ENCODE measurements at regions not wholly inside any gene's neighbourhood (a gene's known extent, or its start where the extent isn't known, plus 50 kb on each side); places are given as distances from the start of the nearest gene placed in this dataset.
"Not testable (repeated sequence)": the region's sequence is repeated elsewhere in the genome, so short reads cannot be mapped to it uniquely, and the experiment has no call there.

- TF ChIP-seq, protein P1, sequence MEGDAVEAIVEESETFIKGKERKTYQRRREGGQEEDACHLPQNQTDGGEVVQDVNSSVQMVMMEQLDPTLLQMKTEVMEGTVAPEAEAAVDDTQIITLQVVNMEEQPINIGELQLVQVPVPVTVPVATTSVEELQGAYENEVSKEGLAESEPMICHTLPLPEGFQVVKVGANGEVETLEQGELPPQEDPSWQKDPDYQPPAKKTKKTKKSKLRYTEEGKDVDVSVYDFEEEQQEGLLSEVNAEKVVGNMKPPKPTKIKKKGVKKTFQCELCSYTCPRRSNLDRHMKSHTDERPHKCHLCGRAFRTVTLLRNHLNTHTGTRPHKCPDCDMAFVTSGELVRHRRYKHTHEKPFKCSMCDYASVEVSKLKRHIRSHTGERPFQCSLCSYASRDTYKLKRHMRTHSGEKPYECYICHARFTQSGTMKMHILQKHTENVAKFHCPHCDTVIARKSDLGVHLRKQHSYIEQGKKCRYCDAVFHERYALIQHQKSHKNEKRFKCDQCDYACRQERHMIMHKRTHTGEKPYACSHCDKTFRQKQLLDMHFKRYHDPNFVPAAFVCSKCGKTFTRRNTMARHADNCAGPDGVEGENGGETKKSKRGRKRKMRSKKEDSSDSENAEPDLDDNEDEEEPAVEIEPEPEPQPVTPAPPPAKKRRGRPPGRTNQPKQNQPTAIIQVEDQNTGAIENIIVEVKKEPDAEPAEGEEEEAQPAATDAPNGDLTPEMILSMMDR (conservative IDR thresholded peaks at IDR 0.05; ENCODE audit: low read depth, low read length): not testable (repeated sequence)
- TF ChIP-seq POLR2A (IDR thresholded peaks at IDR 0.05; ENCODE audit: low read depth, low read length); ELK1 (IDR thresholded peaks at IDR 0.05; ENCODE audit: borderline replicate concordance, low read depth, low read length); RFX5 (IDR thresholded peaks at IDR 0.05; ENCODE audit: low read depth, low read length); MAFK (IDR thresholded peaks at IDR 0.05; ENCODE audit: low read depth, low read length); SMC3 (IDR thresholded peaks at IDR 0.05; ENCODE audit: low read depth, low read length); FOS (IDR thresholded peaks at IDR 0.05; ENCODE audit: low read depth, low read length): not testable (repeated sequence)
- TF ChIP-seq, protein P2, sequence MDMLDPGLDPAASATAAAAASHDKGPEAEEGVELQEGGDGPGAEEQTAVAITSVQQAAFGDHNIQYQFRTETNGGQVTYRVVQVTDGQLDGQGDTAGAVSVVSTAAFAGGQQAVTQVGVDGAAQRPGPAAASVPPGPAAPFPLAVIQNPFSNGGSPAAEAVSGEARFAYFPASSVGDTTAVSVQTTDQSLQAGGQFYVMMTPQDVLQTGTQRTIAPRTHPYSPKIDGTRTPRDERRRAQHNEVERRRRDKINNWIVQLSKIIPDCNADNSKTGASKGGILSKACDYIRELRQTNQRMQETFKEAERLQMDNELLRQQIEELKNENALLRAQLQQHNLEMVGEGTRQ (IDR thresholded peaks at IDR 0.05; ENCODE audit: low read depth, low read length): not testable (repeated sequence)
Measured at GRCh38 chr3:150228626-150229025, 179.5 kb upstream of the TSC22D2 start.

Data from IMR-90 (cell line).